ENCODE measurements at regions not wholly inside any gene's neighbourhood (a gene's known extent, or its start where the extent isn't known, plus 50 kb on each side); places are given as distances from the start of the nearest gene placed in this dataset.

DNA sequence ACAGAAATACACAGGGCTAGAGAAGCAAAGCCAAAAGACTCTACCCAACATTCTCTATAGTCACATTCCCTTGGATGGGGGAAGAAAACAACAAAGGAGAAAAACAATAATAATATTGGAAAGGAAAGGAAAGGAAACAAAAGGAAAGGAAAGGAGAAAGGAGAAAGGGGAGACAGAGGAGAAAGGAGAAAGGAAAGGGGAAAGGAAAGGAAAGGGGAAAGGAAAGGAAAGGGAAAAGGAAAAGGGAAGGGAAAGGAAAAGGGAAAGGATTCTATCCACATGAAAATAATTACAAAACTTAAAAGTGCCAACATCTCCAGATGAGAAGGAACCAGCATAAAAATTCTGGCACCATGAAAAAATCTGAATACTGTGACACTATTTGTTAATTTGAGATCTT, 54.1 kb upstream of the MNS1 start:
- no peak overlapping the region for H3K27ac Mint-ChIP-seq
- H3K27me3 Mint-ChIP-seq (ENCODE audit: low read depth) = peaks cover 30% of the 10 kb centered on the region
- H3K36me3 Mint-ChIP-seq (ENCODE audit: low read depth) = no peaks in the 10 kb centered on the region
- H3K4me1 Mint-ChIP-seq (ENCODE audit: low read depth) = no peaks in the 10 kb centered on the region
- no peak overlapping the region for H3K4me3 Mint-ChIP-seq
- peaks cover 22% of the 10 kb centered on the region for H3K9me3 Mint-ChIP-seq
